Breast epithelium (tissue), 3 donors: ENCODE measurements at regions not wholly inside any gene's neighbourhood (a gene's known extent, or its start where the extent isn't known, plus 50 kb on each side); places are given as distances from the start of the nearest gene placed in this dataset.

ENCODE experiments used
- CTCF ChIP-seq, 3 donors: fragments of 450-650 bp; IDR thresholded peaks; one replicate each; pipeline ENCODE4 v1.5.1; 2016 to 2017; ENCODE audit warnings: antibody characterized with exemption in 3 of 3, mild to moderate bottlenecking in 3 of 3, moderate library complexity in 3 of 3
- POLR2A ChIP-seq: fragments of 450-650 bp; IDR thresholded peaks from one replicate; pipeline ENCODE4 v1.6.1; 2016; ENCODE audit warnings: antibody characterized with exemption, mild to moderate bottlenecking, moderate library complexity
- POLR2AphosphoS5 ChIP-seq, 3 donors: sonication (generic); formaldehyde crosslinking; IDR thresholded peaks; one replicate each; pipeline ENCODE4 v1.6.1; 2017; ENCODE audit warnings: antibody characterized with exemption in 3 of 3

- TF ChIP-seq POLR2AphosphoS5 (IDR thresholded peaks at IDR 0.05) (no peak), CTCF (IDR thresholded peaks at IDR 0.05) (no peak), POLR2A (no peak)
These were observed 302.1 kb upstream of the SPAG17 start for GRCh38 chr1:118487091-118487490.
